GM12891 (cell line): ENCODE measurements at regions not wholly inside any gene's neighbourhood (a gene's known extent, or its start where the extent isn't known, plus 50 kb on each side); places are given as distances from the start of the nearest gene placed in this dataset.

ENCODE experiments used
- PAX5 ChIP-seq: IDR thresholded peaks from 2 replicates; pipeline ENCODE4 v1.6.1; 2011; ENCODE audit warnings: low read length, moderate library complexity, mild to moderate bottlenecking; ENCODE audit not compliant: insufficient read depth, severe bottlenecking
- POLR2AphosphoS5 ChIP-seq: IDR thresholded peaks from 2 replicates; pipeline ENCODE4 v1.6.1; 2011; ENCODE audit warnings: low read depth, low read length, control low read depth
- SPI1 ChIP-seq: IDR thresholded peaks from 2 replicates; pipeline ENCODE4 v1.6.1; 2011; ENCODE audit warnings: low read depth, low read length, control low read depth

DNA sequence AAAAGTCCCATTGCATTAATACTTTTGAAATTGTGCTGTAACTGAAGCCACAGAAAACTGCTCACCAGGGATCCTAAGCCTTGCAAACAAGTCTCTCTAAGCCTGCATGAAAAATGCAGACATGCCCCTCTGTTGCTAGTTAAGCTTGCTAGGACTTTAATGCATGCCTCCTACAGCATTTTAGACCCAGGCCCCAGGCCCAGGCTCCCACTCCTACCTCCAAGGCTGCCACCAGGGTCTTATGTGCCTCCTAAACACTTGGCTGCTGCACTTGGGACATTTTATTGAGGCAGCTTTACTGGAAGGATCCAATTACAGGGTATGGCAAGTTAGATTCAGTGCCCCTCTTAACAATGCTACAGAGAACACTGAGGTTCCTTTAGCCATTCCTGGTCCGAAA lies 467.3 kb upstream of the CLINT1 start:
- TF ChIP-seq SPI1 (no peak), POLR2AphosphoS5 (no peak), PAX5 (no peak)
